ENCODE measurements at regions not wholly inside any gene's neighbourhood (a gene's known extent, or its start where the extent isn't known, plus 50 kb on each side); places are given as distances from the start of the nearest gene placed in this dataset.

DNA sequence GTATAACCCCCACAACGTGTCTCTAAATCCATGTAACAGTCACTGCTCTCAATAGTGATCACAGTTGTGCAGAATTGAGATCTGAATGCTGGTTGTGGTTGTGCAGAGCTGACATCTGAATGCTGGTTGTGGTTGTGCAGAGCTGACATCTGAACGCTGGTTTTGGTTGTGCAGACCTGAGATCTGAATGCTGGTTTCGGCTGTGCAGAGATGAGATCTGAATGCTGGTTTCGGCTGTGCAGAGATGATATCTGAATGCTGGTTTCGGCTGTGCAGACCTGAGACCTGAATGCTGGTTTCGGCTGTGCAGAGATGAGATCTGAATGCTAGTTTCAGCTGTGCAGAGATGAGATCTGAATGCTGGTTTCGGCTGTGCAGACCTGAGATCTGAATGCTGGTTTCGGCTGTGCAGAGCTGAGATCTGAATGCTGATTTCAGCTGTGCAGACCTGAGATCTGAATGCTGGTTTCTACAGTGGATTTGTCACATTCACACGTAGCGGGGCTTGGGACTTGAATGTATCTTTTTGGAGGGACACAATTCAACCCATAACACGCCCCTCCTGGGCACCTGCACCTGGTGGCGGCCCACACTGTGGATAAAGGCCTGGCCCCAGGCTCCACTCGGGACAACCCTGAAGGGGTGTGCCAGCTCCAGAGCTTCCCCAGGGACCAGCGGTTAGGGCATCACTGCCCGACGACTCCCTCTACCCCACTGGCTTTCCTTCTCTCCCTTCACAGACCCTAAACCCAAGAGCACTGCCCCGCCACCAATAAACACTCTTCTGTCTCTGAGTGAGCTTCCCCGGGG lies 51.1 kb upstream of the SLC66A3 start:
- TF ChIP-seq, protein P1, sequence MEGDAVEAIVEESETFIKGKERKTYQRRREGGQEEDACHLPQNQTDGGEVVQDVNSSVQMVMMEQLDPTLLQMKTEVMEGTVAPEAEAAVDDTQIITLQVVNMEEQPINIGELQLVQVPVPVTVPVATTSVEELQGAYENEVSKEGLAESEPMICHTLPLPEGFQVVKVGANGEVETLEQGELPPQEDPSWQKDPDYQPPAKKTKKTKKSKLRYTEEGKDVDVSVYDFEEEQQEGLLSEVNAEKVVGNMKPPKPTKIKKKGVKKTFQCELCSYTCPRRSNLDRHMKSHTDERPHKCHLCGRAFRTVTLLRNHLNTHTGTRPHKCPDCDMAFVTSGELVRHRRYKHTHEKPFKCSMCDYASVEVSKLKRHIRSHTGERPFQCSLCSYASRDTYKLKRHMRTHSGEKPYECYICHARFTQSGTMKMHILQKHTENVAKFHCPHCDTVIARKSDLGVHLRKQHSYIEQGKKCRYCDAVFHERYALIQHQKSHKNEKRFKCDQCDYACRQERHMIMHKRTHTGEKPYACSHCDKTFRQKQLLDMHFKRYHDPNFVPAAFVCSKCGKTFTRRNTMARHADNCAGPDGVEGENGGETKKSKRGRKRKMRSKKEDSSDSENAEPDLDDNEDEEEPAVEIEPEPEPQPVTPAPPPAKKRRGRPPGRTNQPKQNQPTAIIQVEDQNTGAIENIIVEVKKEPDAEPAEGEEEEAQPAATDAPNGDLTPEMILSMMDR (IDR thresholded peaks at IDR 0.05) = no peak
- no peak for TF ChIP-seq ZFX (IDR thresholded peaks at IDR 0.05; ENCODE audit: borderline replicate concordance)
